ENCODE measurements at regions not wholly inside any gene's neighbourhood (a gene's known extent, or its start where the extent isn't known, plus 50 kb on each side); places are given as distances from the start of the nearest gene placed in this dataset.
"Not testable (repeated sequence)": the region's sequence is repeated elsewhere in the genome, so short reads cannot be mapped to it uniquely, and the experiment has no call there.

DNA sequence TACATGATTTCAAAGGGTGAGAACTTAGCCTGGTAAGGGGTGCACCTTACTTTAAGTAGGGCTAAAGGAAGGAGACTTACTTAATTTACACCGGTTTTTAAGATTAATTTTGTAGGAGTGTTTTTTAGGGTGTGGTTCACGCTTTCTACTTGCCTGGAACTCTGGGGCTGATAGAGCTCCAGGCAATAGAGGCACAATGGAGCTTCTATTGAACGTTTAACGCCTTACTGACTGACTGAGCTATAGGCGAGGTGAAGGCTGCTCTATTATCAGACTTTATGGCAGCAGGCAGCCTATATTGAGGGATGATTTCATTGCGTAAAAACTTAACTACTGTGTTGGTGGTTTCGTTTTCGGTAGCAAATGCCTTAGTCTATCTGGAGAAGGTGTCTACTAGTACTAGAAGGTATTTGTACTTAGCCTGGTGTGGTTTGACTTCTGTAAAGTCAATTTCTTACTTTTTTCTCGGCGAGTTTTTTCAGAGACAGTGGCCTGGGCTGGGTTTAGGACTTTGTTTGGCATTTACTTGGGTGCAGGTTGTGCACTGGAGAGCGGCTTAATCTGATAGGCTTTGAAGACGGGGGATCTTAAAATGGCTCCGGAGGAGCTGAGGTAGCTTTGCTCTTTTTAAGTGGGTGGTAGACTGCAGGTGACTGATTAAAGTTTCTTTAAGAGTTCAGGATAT is 119.7 kb downstream of the UNC93B1 start:
- H3K4me3 ChIP-seq (ENCODE audit: low read depth, low read length); DNase-seq; H3K4me1 ChIP-seq; H3K9me3 ChIP-seq; H3K36me3 ChIP-seq; H3K27me3 ChIP-seq: not testable (repeated sequence)

DNA sequence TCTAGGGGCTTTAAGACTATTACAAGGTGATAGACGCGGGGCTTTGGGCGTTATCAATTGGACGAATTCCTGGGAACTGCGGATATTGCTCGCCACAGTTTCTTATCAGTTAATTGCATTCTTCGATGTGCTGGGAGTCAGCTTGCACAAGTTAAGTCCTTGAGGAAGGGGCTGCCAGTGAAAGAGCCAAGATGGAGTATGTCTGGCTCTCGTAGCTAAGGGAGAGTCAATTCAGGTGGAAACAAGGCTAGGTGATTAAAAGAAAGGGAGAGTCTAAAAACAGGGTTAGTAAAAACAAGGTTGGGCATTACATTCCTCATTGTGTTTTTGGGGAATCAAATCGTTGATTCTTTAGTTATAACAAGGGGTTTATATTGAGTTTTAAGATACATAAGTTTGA is 121.6 kb downstream of the UNC93B1 start:
- H3K4me1 ChIP-seq; H3K4me3 ChIP-seq (ENCODE audit: low read depth, low read length); H3K27me3 ChIP-seq; DNase-seq; H3K9me3 ChIP-seq; H3K36me3 ChIP-seq: not testable (repeated sequence)

DNA sequence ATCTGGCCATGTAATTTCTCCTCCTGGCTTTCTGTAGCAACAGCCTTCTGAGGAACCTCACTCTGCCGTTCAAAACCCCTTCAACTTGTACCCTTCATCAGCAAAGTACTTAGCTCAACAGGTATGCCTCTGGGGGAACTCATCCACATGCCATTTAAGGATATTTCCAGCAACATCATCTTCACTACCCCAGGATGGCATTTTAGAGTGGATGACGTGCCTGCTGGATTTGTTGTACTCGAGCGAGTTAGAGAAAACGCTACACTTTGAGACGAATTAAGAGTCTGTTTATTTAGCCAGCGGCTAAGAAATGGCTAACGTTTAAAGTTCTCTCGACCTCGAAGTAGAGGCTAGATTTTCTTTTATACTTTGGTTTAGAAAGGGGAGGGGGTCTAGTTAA is 122.1 kb downstream of the UNC93B1 start:
- not testable (repeated sequence) for H3K27me3 ChIP-seq; H3K4me3 ChIP-seq (ENCODE audit: low read depth, low read length); DNase-seq; H3K9me3 ChIP-seq; H3K4me1 ChIP-seq; H3K36me3 ChIP-seq

DNA sequence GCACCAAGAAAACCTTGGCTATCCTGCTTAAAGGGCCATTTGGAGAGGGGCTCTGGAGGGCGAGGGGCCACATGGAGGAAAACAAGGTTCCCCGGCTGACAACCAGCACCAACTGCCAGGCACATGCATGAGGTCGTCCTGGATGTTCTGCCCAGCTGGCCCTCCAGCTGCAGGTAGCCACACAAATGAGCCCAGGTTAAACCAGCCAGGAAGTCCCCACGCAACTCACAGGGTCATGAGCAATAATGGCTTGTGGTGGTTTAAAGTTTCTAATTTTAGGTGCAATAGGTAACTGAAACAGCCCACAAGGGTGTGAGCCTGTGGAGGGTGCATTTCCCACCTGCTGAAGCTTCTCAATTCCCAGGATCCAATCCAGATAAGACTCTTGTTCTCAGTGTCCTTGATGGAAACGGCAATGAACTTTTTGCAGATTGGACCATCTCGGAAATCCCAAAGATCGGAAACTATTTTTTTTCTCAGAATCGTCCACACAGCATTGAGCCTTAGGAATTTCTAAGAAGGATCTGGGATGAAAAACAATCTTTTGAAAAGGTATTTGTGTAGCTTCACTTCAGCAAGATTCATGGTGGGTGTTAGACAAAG is 123.2 kb downstream of the UNC93B1 start:
- not testable (repeated sequence) for DNase-seq; H3K4me3 ChIP-seq (ENCODE audit: low read depth, low read length); H3K9me3 ChIP-seq; H3K27me3 ChIP-seq; H3K4me1 ChIP-seq; H3K36me3 ChIP-seq

DNA sequence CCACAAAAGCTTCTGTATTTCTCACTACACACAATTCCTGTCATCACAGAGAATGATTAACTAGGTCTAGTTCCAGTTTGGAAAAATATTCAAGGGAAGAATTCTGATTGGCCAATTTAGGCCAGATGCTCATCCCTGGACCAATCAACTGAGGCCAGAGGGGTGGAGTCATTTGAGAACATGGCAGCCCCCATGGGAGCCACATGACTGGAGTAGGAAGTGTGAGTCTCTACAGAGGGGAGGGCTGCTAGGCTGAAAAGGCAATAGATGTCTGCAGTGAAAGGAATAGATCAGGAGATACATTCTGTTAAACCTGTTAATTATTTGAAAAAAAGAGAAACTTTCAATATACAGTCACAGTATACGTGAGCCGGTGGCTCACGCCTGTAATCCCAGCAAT is 125.2 kb downstream of the UNC93B1 start:
- not testable (repeated sequence) for H3K27me3 ChIP-seq; H3K4me3 ChIP-seq (ENCODE audit: low read depth, low read length); H3K4me1 ChIP-seq; H3K9me3 ChIP-seq; H3K36me3 ChIP-seq
- peak; percentile 51 for DNase-seq

DNA sequence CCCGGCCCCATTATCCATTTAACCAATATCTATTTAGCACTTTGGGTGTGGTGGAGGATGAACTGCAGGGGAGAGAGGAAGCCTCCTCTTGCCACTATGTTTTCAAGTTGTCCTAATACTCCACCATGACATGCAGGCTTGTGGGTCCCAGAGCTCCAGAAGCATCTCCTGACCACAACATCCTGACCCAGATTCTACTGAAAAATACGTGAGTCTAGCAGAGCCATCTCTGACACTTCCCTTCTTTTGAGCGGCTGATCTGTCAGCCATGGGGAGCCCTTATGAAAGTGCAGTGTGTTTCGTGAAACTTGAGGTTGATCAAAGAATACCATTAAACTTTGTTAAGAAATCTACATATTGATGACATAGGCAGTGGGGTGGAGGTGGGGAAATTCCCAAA is 126.6 kb downstream of the UNC93B1 start:
- not testable (repeated sequence) for H3K9me3 ChIP-seq; H3K36me3 ChIP-seq; H3K4me3 ChIP-seq (ENCODE audit: low read depth, low read length); H3K4me1 ChIP-seq; DNase-seq; H3K27me3 ChIP-seq

DNA sequence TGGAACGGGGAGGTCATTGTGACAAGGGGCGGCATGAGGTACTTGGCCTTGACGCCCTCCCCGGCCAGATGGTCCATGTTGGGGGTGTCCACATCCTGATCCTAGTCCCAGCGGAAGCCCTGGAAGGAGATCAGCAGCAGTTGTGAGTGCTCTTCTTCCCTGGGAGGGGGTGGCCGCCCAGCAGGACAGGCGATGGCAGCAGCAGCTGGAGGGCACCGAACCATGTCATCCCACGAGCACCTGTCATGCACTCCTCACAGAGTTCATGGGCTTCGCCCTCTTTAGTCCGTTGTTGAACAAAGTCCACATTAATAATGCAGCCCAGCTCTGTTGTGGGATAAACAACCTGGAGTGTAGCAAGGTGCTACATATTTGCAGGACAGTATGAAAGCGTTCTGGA is 130.7 kb downstream of the UNC93B1 start:
- H3K27me3 ChIP-seq; H3K9me3 ChIP-seq; DNase-seq; H3K36me3 ChIP-seq; H3K4me3 ChIP-seq (ENCODE audit: low read depth, low read length); H3K4me1 ChIP-seq: not testable (repeated sequence)

DNA sequence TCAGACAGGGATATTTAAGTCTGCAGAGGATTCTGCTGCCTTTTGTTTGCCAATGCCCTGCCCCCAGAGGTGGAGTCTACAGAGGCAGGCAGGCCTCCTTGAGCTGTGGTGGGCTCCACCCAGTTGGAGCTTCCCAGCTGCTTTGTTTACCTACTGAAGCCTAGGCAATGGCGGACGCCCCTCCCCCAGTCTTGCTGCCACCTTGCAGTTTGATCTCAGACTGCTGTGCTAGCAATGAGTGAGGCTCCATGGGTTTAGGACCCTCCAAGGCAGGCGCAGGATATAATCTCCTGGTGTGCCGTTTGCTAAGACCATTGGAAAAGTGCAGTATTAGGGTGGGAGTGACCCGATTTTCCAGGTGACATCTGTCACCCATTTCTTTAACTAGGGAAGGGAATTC is 132.7 kb downstream of the UNC93B1 start:
- DNase-seq; H3K9me3 ChIP-seq; H3K4me1 ChIP-seq; H3K4me3 ChIP-seq (ENCODE audit: low read depth, low read length); H3K27me3 ChIP-seq; H3K36me3 ChIP-seq: not testable (repeated sequence)

DNA sequence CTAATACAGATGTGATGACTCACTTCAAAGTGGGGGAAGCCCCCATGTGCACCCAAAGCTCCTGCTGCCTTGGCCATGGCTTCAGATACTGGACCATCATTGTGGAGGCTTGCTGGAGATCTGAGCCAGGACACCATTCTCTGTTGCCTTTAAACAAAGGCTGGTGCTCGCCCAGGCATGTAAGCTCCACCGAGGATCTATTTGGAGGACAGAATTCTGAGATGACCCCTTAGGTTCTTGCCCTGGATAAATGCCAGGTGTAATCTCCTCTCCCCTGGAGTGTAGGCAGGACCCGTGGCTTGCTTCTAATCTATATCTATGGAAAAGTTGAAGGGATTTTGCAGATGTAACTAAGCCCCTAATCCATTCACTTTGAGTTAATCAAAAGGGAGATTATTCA is 141.0 kb downstream of the UNC93B1 start:
- not testable (repeated sequence) for H3K4me3 ChIP-seq (ENCODE audit: low read depth, low read length); H3K9me3 ChIP-seq; H3K27me3 ChIP-seq; H3K36me3 ChIP-seq; DNase-seq; H3K4me1 ChIP-seq

DNA sequence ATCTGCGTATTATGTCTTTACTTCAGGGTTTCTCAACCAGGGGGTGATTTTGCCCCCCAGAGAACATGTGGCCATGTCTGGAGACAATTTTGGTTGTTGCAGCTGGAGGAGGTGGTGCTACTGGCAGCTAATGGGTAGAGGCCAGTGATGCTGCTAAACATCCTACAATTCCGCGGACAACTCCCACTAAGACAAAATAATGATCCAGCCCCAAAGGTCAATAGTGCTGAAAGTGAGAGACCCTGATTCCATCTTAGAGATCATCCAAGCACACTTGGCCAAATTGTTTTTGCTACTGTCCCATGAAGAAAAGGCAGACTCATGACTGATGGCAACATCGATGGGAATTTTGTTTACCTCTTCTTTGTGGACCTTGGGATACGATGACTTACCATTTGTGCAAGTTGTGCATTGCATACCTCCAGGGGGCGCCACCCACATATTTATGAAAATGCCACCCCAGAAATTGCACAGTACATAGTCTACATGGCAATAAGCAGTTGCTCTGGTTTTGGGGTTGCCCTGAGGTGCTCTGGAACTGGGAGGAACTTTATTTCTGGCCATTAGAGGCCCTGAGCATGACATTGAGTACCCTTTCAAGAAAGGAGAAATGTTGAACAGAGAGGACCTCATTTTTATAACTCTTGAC is 144.3 kb downstream of the UNC93B1 start:
- DNase-seq = peak; percentile 22
- not testable (repeated sequence) for H3K36me3 ChIP-seq; H3K4me3 ChIP-seq (ENCODE audit: low read depth, low read length); H3K9me3 ChIP-seq; H3K27me3 ChIP-seq; H3K4me1 ChIP-seq
- TF ChIP-seq, protein P1, sequence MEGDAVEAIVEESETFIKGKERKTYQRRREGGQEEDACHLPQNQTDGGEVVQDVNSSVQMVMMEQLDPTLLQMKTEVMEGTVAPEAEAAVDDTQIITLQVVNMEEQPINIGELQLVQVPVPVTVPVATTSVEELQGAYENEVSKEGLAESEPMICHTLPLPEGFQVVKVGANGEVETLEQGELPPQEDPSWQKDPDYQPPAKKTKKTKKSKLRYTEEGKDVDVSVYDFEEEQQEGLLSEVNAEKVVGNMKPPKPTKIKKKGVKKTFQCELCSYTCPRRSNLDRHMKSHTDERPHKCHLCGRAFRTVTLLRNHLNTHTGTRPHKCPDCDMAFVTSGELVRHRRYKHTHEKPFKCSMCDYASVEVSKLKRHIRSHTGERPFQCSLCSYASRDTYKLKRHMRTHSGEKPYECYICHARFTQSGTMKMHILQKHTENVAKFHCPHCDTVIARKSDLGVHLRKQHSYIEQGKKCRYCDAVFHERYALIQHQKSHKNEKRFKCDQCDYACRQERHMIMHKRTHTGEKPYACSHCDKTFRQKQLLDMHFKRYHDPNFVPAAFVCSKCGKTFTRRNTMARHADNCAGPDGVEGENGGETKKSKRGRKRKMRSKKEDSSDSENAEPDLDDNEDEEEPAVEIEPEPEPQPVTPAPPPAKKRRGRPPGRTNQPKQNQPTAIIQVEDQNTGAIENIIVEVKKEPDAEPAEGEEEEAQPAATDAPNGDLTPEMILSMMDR (IDR thresholded peaks at IDR 0.05; ENCODE audit: low read depth, low read length) = peak; percentile 6; the same call in 1 of the 2 replicates

DNA sequence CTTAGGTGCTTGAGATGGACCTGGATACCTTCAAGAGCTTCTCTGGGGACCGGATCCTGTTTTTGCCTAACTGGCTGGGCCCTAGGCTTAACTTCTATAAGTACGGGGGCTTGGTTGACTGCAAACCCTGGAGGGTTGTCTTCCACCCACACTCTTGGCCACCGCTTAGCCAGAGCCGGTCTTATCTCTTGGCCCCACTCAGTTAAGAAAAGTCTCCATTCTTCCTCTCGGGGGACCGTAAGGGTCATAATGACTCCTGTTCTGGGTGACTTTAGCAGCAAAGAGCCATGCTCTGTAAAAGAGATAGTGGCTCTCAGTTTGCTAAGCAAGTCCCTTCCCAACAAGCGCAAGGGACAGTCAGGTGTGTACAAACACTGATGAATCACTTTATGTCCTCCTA is 153.2 kb downstream of the UNC93B1 start:
- H3K9me3 ChIP-seq; H3K4me3 ChIP-seq (ENCODE audit: low read depth, low read length); H3K4me1 ChIP-seq; H3K36me3 ChIP-seq; H3K27me3 ChIP-seq; DNase-seq: not testable (repeated sequence)

DNA sequence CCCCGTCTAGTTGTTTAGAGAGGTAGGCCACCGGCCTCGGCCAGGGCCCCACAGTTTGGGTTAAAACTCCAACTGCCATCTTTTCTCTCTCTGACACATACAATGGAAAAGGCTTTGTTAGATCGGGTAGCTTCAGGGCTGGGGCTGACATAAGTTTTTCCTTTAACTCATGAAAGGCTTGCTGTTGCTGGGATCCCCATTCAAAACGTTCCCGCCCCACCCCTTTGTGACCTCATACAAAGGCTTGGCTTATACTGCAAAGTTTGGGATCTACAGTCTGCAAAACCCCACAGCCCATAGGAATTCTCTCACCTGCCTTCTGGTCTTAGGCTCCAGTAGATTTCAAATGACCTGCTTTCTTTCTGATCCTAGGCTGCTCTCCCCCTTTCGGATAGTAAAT is 154.1 kb downstream of the UNC93B1 start:
- not testable (repeated sequence) for H3K4me3 ChIP-seq (ENCODE audit: low read depth, low read length); H3K9me3 ChIP-seq; H3K36me3 ChIP-seq; DNase-seq; H3K4me1 ChIP-seq; H3K27me3 ChIP-seq

Data from BE2C (cell line).